ENCODE measurements at regions not wholly inside any gene's neighbourhood (a gene's known extent, or its start where the extent isn't known, plus 50 kb on each side); places are given as distances from the start of the nearest gene placed in this dataset.

DNA sequence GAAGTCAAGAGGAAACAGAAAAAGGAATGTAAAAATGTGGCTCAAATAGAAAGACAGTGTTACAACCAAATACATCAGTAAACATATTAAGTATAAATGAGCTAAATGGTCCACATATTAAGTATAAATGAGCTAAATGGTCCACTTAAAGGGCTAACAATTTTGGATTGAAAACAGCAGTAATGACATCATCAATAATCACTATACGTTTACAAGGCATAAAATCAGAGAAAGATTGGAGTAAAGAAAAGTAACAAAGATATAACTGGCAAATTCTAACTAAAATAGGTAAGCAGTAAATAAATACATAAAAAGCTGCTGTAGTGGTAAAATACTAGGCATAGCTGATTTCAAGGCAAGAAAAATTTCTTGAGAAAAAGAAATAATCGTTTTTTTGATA lies 1298.4 kb upstream of the CELF2 start:
- H3K9me3 Mint-ChIP-seq = peaks cover 8% of the 10 kb centered on the region
- no peaks in the 10 kb centered on the region for H3K36me3 Mint-ChIP-seq
- no peak for ATAC-seq
- H3K27me3 Mint-ChIP-seq = no peaks in the 10 kb centered on the region
- H3K4me3 Mint-ChIP-seq = no peak overlapping the region
- H3K4me1 Mint-ChIP-seq = no peaks in the 10 kb centered on the region
- no peak overlapping the region for H3K27ac Mint-ChIP-seq

DNA sequence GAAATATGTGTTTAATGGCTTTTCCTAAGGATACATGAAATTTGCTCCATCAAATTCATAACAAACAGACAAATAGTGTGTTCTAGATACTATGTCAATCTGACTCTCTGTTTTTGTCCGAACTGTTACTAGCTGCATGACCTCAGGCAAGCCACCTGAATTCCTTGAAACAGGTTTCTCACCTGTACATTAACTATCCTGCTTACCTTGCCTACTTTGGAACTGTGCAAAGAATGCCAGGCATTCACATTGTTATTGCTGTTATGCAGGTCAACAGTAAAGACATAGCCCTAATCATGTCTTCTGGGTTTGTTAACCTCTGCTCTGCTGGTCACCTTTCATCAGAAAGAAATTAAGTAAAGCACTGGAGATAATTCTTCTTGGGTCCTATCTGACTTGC lies 1283.9 kb upstream of the CELF2 start:
- H3K27me3 Mint-ChIP-seq = no peaks in the 10 kb centered on the region
- no peak overlapping the region for H3K4me3 Mint-ChIP-seq
- no peak overlapping the region for H3K27ac Mint-ChIP-seq
- ATAC-seq = no peak
- no peaks in the 10 kb centered on the region for H3K4me1 Mint-ChIP-seq
- H3K9me3 Mint-ChIP-seq = peaks cover under 1% of the 10 kb centered on the region
- H3K36me3 Mint-ChIP-seq = no peaks in the 10 kb centered on the region

- no peak overlapping the region for H3K4me3 Mint-ChIP-seq
- H3K27me3 Mint-ChIP-seq = no peaks in the 10 kb centered on the region
- no peak overlapping the region for H3K27ac Mint-ChIP-seq
- no peaks in the 10 kb centered on the region for H3K36me3 Mint-ChIP-seq
- H3K4me1 Mint-ChIP-seq = no peaks in the 10 kb centered on the region
- no peaks in the 10 kb centered on the region for H3K9me3 Mint-ChIP-seq
- ATAC-seq = no peak
Observed at GRCh38 chr10:9734218-9734617, 1283.5 kb upstream of the CELF2 start.

DNA sequence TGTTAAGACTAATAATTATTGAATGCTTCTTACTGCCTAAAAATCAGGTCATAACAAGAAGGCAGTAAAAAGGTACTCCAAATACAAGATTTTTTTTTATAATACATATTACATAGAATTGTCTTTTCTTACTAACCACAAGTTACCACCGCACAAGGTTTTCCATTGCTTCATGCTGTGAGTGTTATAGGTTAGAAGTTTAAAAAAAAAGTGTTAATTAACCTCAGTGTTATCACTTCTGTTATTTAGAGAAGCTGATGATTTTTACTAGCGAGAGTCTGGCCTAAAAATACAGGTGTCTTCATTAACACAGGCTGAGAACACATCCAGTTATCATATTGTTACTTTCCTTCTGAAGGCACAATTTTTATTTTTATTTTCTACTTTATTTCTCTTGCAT lies 1281.9 kb upstream of the CELF2 start:
- Mint-ChIP-seq H3K27ac (no peak overlapping the region), H3K4me1 (no peaks in the 10 kb centered on the region), H3K9me3 (no peaks in the 10 kb centered on the region), H3K27me3 (no peaks in the 10 kb centered on the region), H3K4me3 (no peak overlapping the region), H3K36me3 (no peaks in the 10 kb centered on the region)
- no peak for ATAC-seq

DNA sequence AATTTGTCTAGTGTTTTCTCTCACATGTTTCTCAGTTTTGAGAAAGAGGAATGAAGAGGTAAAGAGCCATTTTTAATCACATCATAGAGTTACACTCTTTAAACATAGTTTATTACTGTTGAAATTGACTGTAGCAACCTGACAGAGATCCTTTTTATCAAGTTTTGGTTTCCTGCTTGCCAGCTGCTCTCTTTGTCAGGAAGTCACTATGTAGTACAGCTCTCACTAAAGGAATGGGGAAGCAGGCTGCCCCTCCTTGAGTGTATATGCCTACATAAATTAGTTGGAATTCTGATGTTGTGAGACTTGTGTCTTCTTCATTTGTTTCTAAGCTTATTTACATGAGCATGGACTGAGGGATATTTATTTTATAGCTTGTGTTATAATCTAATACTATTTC lies 1274.0 kb upstream of the CELF2 start:
- Mint-ChIP-seq H3K27ac (no peak overlapping the region), H3K36me3 (no peaks in the 10 kb centered on the region), H3K4me1 (no peaks in the 10 kb centered on the region), H3K9me3 (peaks cover 3% of the 10 kb centered on the region), H3K27me3 (no peaks in the 10 kb centered on the region), H3K4me3 (no peak overlapping the region)
- ATAC-seq = no peak

DNA sequence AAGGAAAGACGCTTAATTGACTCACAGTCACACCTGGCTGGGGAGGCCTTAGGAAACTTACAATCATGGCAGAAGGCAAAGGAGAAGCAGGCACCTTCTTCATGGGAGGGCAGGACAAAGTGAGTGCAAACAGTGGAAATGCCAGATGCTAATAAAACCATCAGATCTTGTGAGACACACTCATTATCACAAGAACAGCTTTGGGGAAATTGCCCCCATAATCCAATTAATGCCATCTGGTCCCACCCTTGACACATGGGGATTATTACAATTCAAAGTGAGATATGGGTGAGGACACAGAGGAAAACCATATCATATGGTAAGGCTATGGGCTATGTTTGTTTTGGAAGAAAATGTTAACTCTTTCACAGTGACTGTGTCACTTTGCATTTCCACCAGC lies 1272.5 kb upstream of the CELF2 start:
- Mint-ChIP-seq H3K27me3 (no peaks in the 10 kb centered on the region), H3K27ac (no peak overlapping the region), H3K4me1 (no peaks in the 10 kb centered on the region), H3K9me3 (peaks cover 3% of the 10 kb centered on the region), H3K4me3 (no peak overlapping the region), H3K36me3 (no peaks in the 10 kb centered on the region)
- no peak for ATAC-seq

- no peak for ATAC-seq
- no peaks in the 10 kb centered on the region for H3K27me3 Mint-ChIP-seq
- no peaks in the 10 kb centered on the region for H3K4me1 Mint-ChIP-seq
- H3K4me3 Mint-ChIP-seq = no peak overlapping the region
- H3K9me3 Mint-ChIP-seq = peaks cover 5% of the 10 kb centered on the region
- no peaks in the 10 kb centered on the region for H3K36me3 Mint-ChIP-seq
- H3K27ac Mint-ChIP-seq = no peak overlapping the region
Observed at GRCh38 chr10:9757176-9757575, 1260.5 kb upstream of the CELF2 start.

GRCh38 chr10:9759596-9759995 lies 1258.1 kb upstream of the CELF2 start:
- Mint-ChIP-seq H3K27ac (no peak overlapping the region), H3K9me3 (peaks cover 5% of the 10 kb centered on the region), H3K4me3 (no peak overlapping the region), H3K4me1 (no peaks in the 10 kb centered on the region), H3K27me3 (no peaks in the 10 kb centered on the region), H3K36me3 (no peaks in the 10 kb centered on the region)
- ATAC-seq = no peak

GRCh38 chr10:9762966-9763656 lies 1254.6 kb upstream of the CELF2 start:
- no peak for ATAC-seq
- Mint-ChIP-seq H3K36me3 (no peaks in the 10 kb centered on the region), H3K4me3 (no peak overlapping the region), H3K27ac (no peak overlapping the region), H3K27me3 (no peaks in the 10 kb centered on the region), H3K9me3 (peaks cover 2% of the 10 kb centered on the region), H3K4me1 (no peaks in the 10 kb centered on the region)

GRCh38 chr10:9766762-9767161 lies 1250.9 kb upstream of the CELF2 start:
- no peak for ATAC-seq
- Mint-ChIP-seq H3K4me1 (no peaks in the 10 kb centered on the region), H3K9me3 (peaks cover 3% of the 10 kb centered on the region), H3K4me3 (no peak overlapping the region), H3K36me3 (no peaks in the 10 kb centered on the region), H3K27me3 (no peaks in the 10 kb centered on the region), H3K27ac (no peak overlapping the region)

- Mint-ChIP-seq H3K27ac (no peak overlapping the region), H3K9me3 (peaks cover 2% of the 10 kb centered on the region), H3K27me3 (no peaks in the 10 kb centered on the region), H3K4me3 (no peak overlapping the region), H3K36me3 (no peaks in the 10 kb centered on the region), H3K4me1 (no peaks in the 10 kb centered on the region)
- ATAC-seq = no peak
Observed at GRCh38 chr10:9781666-9782065, 1236.0 kb upstream of the CELF2 start.

DNA sequence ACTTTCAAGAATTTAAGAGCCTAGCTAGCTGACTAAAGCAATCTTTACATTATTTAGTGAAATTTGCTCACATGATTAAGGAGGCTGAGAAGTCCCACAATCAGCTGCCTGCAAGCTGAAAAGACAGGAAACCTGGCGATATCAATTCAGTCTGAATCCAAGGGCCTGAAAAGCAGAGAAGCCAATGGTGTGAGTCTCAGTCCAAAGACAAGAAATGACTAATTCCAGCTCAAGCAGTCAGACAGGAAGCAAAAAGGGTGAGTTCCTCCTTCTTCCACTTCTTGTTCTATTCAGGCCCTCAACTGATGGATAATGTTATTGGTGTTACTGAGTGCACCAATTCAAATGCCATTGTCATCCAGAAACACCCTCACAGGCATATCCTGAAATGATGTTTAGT lies 1231.6 kb upstream of the CELF2 start:
- no peaks in the 10 kb centered on the region for H3K4me1 Mint-ChIP-seq
- H3K36me3 Mint-ChIP-seq = no peaks in the 10 kb centered on the region
- no peaks in the 10 kb centered on the region for H3K27me3 Mint-ChIP-seq
- no peak for ATAC-seq
- no peak overlapping the region for H3K4me3 Mint-ChIP-seq
- no peak overlapping the region for H3K27ac Mint-ChIP-seq
- H3K9me3 Mint-ChIP-seq = peaks cover 2% of the 10 kb centered on the region

DNA sequence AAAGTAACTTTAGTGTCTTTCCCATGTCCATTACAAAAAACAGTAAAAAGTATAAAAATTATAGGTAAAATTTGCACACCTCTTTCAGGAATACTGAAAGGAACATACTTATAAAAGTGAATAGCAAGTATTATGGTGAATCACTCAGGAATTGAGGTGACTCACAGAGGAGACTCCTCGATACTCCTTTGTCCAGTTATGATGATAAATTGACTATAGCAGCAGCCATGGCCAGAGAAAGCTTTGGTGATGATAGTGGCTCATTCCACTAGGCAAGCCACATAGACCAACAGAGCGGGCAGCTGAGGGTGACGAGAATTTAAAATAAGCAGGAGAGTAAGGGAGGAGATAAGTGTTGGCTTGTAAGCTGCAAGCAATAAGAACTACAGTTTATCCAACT lies 1231.1 kb upstream of the CELF2 start:
- no peak for ATAC-seq
- H3K27me3 Mint-ChIP-seq = no peaks in the 10 kb centered on the region
- H3K9me3 Mint-ChIP-seq = peaks cover 2% of the 10 kb centered on the region
- no peak overlapping the region for H3K27ac Mint-ChIP-seq
- H3K4me1 Mint-ChIP-seq = no peaks in the 10 kb centered on the region
- no peaks in the 10 kb centered on the region for H3K36me3 Mint-ChIP-seq
- no peak overlapping the region for H3K4me3 Mint-ChIP-seq

DNA sequence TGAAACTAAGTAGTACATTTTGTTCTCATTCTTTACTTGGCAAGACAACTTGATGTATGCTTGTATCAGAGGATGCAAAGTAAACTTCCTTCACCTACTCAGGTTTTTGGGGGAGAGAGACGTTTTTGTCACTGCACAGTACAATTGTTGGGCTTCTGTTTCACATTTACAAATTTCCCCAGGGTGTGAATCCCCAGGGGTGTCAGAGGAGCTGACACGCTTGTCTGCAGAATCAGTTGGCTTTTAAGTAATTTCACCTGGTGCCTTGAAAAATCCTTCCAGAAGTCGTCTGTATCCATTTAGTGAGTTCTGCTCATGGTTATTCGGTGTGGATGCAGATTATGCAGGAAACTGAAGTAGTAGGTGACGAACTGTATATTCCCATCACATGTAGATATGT lies 1227.7 kb upstream of the CELF2 start:
- Mint-ChIP-seq H3K36me3 (no peaks in the 10 kb centered on the region), H3K4me3 (no peak overlapping the region), H3K4me1 (no peaks in the 10 kb centered on the region), H3K27ac (no peak overlapping the region), H3K27me3 (no peaks in the 10 kb centered on the region), H3K9me3 (no peaks in the 10 kb centered on the region)
- no peak for ATAC-seq

DNA sequence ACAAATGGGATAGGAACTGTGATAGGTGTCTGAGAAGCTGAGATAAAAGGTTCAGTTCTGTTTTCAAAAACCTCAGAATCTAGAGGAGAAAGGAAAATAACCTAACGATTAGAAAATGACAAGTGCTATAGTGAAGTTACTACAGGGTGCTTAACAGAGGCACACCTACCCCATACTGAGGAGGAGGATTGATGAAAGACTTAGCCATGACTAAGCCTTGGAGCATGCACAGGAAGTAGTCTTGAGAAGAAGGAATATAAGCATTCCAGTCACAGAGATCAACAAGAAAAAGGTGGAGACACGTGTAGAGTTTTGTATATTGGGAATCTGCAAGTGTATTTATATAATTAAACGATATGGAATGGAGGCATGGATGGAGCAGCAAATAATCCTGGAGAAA lies 1225.5 kb upstream of the CELF2 start:
- no peaks in the 10 kb centered on the region for H3K36me3 Mint-ChIP-seq
- H3K9me3 Mint-ChIP-seq = no peaks in the 10 kb centered on the region
- no peak overlapping the region for H3K4me3 Mint-ChIP-seq
- no peaks in the 10 kb centered on the region for H3K4me1 Mint-ChIP-seq
- H3K27ac Mint-ChIP-seq = no peak overlapping the region
- no peaks in the 10 kb centered on the region for H3K27me3 Mint-ChIP-seq
- no peak for ATAC-seq

- Mint-ChIP-seq H3K27ac (no peak overlapping the region), H3K36me3 (no peaks in the 10 kb centered on the region), H3K27me3 (no peaks in the 10 kb centered on the region), H3K9me3 (peaks cover 3% of the 10 kb centered on the region), H3K4me3 (no peak overlapping the region), H3K4me1 (no peaks in the 10 kb centered on the region)
- ATAC-seq = no peak
Observed at GRCh38 chr10:9796564-9796963, 1221.1 kb upstream of the CELF2 start.

DNA sequence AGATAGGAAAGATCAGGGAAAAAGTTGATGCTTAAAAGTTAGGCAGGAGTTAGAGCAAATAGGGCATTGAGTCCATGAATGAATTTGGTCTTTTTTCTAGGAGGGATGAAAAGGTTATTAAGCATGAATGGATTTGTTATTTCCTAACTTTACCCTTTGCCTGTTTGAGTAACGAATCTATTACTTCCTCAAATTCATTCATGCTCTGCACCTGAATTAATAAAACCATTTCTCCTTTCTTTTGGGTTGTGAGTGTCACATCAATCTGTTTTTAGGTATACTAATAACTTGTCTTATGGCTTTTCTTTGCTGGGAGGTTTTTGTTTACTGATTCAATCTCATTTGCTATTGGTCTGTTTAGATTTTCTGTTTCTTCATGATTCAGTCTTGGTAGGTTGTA lies 1217.7 kb upstream of the CELF2 start:
- H3K27me3 Mint-ChIP-seq = no peaks in the 10 kb centered on the region

More for the DNA sequence above, 1217.7 kb upstream of the CELF2 start:
- no peak overlapping the region for H3K27ac Mint-ChIP-seq
- H3K36me3 Mint-ChIP-seq = no peaks in the 10 kb centered on the region
- no peak for ATAC-seq
- H3K4me1 Mint-ChIP-seq = no peaks in the 10 kb centered on the region
- peaks cover 3% of the 10 kb centered on the region for H3K9me3 Mint-ChIP-seq
- no peak overlapping the region for H3K4me3 Mint-ChIP-seq

All from stimulated activated memory B cell treated with anti-CD40 and anti-IgM and Interleukin-4, amounts not matched to agents 10 μg/mL and 1 μg/mL and 100 μg/mL, for 72 hours (primary cell).